ENCODE measurements at regions not wholly inside any gene's neighbourhood (a gene's known extent, or its start where the extent isn't known, plus 50 kb on each side); places are given as distances from the start of the nearest gene placed in this dataset.

DNA sequence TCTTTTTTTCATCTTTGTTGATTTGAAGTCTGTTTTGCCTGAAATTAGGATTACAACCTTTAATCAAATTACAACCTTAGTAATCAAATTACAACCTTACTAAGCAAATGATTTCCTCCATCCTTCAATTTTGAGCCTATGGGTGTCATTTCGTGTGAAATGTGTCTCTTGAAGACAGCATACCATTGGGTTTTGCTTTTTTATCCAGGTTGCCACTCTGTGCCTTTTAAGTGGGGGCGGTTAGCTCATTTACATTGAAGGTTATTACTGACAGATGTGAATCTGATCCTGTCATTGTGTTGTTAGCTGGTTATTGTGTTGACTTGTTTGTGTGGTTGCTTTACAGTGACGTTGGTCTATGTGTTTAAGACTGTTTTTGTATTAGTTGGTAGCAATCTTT, 74.8 kb upstream of the BCL9 start:
- no peak for DNase-seq

DNA sequence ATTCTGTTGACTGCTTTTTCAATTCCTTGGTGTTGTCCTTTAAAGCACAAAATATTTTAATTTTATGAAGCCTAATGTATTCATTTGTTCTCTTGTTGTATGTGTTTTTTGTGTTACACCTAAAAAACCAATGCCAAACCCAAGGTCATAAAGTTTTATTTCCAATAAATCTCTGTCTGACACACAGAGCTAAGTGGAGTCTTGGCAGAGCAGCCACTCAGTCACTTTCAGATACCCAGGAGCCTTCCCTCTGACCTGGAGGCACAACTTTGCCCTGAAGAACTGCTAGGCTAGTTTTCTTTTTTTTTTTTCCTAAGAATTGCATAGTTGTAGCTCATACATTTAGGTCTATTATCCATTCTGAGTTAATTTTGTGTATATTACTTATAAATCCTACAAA, 71.2 kb upstream of the BCL9 start:
- DNase-seq = no peak

DNA sequence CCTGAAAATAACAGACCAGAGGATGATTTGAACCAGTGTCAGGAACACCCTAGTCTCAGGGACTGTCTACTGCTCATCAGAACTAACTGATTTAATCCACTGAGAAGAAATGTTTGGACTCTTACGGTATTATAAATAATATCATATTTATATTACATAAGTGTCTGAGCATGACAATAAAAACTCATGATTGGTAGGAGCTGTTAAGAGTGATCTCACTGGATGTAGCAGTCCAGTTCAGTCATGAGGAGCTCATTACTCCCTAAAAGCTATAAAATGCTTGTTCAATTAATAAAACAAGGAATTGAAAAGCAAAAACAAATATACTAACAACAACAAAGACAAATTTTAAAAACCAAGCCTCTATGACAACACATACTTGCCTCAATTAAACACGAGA, 68.8 kb upstream of the BCL9 start:
- no peak for DNase-seq

DNA sequence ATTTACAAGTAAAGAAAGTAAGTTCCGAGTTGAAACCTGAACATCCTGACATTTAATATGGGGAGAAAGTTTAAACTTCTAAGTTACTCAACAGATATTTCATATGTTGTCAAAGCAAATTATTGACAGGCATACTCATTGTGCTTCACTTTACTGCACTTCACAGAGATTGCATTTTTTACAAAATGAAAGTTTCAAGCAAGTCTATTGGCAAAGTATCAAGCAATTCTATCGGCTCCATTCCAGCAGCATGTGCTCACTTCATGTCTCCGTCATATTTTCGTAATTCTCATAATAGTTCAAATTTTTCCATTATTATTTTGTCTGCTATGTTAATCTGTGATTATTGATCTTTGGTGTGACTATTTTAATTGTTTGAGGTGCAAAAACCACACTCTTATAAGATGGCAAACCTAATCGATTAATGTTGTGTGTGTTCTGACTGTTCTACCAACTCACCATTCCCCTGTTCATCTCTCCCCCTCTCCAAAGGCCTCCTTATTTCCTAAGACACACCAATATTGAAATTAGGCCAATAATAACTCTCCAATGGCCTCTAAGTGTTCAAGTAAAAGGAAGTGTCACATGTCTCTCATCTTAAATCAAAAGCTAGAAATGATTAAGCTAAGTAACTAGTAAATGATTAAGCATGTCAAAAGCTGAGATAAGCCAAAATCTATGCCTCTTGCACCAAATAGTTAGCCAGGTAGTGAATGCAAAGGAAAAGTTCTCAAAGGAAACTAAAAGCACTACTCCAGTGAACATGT, 68.2 kb upstream of the BCL9 start:
- DNase-seq = no peak

DNA sequence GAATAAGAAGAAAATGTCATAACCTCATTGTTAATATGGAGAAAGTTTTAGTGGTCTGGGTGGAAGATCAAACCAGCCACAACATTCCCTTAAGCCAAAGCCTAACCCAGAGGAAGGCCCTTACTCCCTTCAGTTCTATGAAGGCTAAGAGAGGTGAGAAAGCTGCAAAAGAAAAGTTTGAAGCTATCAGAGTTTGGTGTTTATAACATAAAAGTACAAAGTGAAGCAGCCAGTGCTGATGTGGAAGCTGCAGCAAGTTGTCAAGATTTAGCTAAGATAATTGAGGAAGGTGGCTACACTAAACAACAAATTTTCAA, 67.6 kb upstream of the BCL9 start:
- DNase-seq = no peak

DNA sequence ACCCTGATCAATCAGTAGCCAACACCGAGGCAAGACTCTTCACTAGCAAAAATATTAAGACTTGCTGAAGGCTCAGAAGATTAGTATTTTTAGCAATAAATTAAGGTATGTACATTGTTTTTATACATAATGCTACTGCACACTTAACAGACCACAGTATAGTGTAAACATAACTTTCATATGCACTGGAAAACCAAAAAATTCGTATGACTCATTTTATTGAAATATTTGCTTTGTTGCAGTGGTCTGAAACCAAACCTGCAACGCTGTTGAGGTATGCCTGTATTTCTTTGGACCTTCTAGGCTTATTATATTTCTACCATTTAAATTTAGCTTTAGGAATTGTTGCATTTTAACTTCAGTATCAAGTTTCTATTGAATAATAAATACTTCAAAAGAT, 65.8 kb upstream of the BCL9 start:
- no peak for DNase-seq

DNA sequence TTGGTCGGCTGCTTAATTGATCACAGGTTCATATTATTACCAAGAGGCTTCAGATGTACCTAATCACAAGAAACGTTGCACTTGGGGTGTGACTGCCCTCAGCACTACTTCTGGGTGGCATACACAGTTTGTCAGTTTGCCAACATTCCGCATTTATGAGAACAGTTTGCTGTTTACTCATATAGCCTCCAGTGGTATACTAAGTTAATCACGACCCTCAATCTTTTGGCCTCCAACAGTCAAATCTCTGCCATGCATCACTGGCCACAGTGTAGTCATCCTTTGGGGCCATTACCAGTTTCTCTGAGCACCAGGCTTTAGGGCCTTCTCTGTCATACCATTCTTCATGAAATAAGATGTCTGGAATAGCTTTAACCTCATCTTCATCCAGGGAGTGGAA, 62.8 kb upstream of the BCL9 start:
- no peak for DNase-seq

DNA sequence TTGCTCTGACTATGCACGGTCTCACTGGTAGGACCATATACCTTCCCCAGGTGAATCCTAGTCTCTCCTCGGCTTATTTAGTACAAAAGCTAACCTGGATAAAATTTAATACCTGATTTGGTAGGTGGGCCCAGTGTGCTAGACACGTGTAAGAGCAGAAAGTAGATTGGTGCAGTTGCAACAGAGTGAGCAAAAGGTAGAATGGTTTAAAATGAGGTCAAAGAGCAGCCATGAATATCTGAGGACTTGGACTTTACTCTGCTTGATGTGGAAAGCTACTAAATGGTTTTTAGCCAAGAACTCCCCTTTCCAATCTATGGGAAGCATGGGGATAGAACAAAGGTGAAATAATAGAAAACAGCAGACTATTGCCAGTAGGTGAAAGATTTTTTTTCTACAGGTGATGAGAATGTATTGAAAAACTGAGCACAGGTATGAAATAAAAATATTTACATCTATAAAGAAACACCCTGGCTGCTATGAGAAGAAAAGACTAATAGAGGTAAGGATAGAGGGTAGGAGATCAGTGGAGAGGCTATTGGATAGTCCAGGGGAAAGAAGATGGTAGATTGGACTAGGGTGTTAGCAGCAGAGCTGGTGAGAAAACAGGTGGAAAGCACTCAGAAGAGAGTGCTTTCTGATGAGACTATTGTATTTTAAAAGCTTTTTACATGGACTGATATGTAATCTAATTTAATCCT, 61.3 kb upstream of the BCL9 start:
- DNase-seq = no peak

DNA sequence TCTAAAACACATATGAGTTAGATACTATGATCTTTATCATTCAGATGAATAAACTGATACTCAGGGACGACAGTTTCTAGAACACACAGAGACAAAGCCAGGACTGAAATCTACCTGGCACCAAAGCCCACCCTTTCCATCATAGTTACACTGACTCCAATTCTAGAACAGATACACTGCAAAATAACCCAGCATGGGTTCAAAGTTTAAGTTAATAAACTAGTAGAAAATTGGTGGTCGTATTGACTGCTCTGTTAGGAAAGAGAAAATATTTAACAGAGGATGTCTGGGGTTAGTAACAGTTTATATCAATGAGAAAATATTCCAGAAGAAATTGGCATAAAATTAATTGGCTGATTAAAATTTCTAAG, 60.8 kb upstream of the BCL9 start:
- no peak for DNase-seq

DNA sequence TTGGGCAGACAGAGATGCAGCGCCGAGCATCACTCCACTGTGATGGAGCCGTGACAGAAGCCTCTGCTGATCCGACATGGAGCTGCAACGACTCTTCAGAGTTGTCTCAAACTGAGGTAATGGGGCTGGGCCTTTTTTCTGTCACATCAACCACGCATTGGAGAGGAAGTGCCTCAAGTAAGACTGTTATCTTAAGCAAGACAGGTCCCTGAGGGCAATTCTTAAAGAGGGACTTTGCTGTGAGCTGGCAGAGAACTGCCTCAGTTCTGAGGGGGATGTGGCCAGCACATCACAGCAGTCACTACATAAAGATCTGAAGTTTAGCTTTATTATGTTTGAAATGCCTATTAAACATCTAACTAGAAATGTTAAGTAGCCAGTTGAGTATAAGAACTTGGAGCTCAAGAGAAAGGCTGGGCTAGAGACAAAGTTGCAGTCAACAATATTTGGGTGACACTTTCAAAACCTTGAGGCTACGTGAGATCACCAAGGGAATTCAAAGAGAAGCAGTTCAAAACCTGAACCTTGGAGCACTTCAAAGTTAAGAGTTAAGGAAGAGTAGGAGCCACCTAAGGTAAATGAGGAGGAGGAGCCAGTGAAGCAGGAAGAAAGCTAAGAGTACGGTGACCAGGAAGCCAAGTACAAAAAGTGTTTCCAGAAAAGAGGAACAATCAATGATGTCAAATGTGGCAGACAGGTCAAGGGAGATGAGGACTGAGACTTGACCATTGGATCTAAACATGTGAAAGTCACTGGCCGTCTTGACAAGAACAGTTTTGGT, 54.2 kb upstream of the BCL9 start:
- no peak for DNase-seq

DNA sequence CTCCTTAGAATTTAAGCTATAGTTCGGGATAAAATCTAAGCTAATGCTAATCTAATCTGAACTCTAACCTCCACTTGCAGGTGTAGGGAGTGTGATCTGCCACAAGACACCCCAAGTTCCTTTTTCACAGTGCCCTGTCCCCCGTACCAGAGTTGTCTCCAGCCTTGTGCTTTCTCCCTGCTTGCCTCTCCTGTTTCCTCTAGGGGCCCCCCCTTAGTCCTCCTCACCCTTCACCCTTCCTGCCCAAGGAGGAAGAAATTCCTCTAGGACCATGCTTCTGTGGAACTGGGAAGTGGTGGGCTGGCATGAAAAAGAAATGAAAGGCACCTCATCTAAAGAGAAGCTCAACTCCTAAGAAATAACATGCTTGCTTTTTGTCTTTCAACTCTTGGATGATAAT, 50.2 kb upstream of the BCL9 start:
- no peak for DNase-seq
